ENCODE measurements at regions not wholly inside any gene's neighbourhood (a gene's known extent, or its start where the extent isn't known, plus 50 kb on each side); places are given as distances from the start of the nearest gene placed in this dataset.

DNA sequence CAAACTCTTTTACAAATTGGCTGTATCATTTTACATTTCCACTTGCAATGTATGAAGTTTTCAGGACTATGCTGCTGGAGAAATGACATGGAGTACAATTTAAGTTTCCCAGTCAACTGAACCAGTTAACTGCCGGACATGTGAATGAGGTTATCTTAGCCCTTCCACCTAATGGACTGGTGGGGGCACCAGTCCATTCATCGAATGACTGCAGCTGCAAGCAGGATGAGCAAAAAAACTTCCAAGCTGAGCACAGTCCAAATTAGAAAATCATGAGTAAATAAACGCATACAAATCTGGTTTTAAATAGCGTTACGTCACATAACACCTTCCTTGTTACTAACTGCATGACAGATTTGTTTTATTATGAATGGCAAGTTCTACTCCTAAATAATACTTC lies 1131.5 kb downstream of the PCDH18 start:
- TF ChIP-seq HDAC6 (IDR thresholded peaks at IDR 0.05; ENCODE audit: unreplicated experiment) (no peak), DPF2 (IDR thresholded peaks at IDR 0.05) (no peak), GABPA (IDR thresholded peaks at IDR 0.05; ENCODE audit: low read depth) (no peak), SMAD1 (IDR thresholded peaks at IDR 0.05; ENCODE audit: low read depth, partially characterized antibody) (no peak), PAX8 (IDR thresholded peaks at IDR 0.05) (no peak), POLR2AphosphoS5 (IDR thresholded peaks at IDR 0.05; ENCODE audit: low read length) (no peak), TCF7 (IDR thresholded peaks at IDR 0.05; ENCODE audit: borderline replicate concordance) (no peak), KAT2A (conservative IDR thresholded peaks at IDR 0.05; ENCODE audit: control insufficient read depth, low read depth, low read length) (no peak), POLR2A (IDR thresholded peaks at IDR 0.05; ENCODE audit: low read depth, low read length) (no peak)
- TF ChIP-seq, protein P1, sequence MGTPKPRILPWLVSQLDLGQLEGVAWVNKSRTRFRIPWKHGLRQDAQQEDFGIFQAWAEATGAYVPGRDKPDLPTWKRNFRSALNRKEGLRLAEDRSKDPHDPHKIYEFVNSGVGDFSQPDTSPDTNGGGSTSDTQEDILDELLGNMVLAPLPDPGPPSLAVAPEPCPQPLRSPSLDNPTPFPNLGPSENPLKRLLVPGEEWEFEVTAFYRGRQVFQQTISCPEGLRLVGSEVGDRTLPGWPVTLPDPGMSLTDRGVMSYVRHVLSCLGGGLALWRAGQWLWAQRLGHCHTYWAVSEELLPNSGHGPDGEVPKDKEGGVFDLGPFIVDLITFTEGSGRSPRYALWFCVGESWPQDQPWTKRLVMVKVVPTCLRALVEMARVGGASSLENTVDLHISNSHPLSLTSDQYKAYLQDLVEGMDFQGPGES (IDR thresholded peaks at IDR 0.05), result no peak
- TF ChIP-seq, protein P2, sequence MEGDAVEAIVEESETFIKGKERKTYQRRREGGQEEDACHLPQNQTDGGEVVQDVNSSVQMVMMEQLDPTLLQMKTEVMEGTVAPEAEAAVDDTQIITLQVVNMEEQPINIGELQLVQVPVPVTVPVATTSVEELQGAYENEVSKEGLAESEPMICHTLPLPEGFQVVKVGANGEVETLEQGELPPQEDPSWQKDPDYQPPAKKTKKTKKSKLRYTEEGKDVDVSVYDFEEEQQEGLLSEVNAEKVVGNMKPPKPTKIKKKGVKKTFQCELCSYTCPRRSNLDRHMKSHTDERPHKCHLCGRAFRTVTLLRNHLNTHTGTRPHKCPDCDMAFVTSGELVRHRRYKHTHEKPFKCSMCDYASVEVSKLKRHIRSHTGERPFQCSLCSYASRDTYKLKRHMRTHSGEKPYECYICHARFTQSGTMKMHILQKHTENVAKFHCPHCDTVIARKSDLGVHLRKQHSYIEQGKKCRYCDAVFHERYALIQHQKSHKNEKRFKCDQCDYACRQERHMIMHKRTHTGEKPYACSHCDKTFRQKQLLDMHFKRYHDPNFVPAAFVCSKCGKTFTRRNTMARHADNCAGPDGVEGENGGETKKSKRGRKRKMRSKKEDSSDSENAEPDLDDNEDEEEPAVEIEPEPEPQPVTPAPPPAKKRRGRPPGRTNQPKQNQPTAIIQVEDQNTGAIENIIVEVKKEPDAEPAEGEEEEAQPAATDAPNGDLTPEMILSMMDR (IDR thresholded peaks at IDR 0.05 in 2 of 3, conservative IDR thresholded peaks at IDR 0.05 in 1 of 3; ENCODE audit: control insufficient read depth in 2 of 3, extremely low read depth in 1 of 3, insufficient read depth in 1 of 3, low read depth in 3 of 3, low read length in 3 of 3), result no peak; a peak in 1 of 6 replicates
- TF ChIP-seq, protein P3, sequence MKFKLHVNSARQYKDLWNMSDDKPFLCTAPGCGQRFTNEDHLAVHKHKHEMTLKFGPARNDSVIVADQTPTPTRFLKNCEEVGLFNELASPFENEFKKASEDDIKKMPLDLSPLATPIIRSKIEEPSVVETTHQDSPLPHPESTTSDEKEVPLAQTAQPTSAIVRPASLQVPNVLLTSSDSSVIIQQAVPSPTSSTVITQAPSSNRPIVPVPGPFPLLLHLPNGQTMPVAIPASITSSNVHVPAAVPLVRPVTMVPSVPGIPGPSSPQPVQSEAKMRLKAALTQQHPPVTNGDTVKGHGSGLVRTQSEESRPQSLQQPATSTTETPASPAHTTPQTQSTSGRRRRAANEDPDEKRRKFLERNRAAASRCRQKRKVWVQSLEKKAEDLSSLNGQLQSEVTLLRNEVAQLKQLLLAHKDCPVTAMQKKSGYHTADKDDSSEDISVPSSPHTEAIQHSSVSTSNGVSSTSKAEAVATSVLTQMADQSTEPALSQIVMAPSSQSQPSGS (IDR thresholded peaks at IDR 0.05; ENCODE audit: low read length), result no peak
- TF ChIP-seq, protein P4, sequence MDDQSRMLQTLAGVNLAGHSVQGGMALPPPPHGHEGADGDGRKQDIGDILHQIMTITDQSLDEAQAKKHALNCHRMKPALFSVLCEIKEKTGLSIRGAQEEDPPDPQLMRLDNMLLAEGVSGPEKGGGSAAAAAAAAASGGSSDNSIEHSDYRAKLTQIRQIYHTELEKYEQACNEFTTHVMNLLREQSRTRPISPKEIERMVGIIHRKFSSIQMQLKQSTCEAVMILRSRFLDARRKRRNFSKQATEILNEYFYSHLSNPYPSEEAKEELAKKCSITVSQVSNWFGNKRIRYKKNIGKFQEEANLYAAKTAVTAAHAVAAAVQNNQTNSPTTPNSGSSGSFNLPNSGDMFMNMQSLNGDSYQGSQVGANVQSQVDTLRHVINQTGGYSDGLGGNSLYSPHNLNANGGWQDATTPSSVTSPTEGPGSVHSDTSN (IDR thresholded peaks at IDR 0.05; ENCODE audit: insufficient replicate concordance, low read depth, low read length), result no peak
